ENCODE measurements at regions not wholly inside any gene's neighbourhood (a gene's known extent, or its start where the extent isn't known, plus 50 kb on each side); places are given as distances from the start of the nearest gene placed in this dataset.
"Not testable (repeated sequence)": the region's sequence is repeated elsewhere in the genome, so short reads cannot be mapped to it uniquely, and the experiment has no call there.

GRCh38 chr6:86686496-86686895 lies 250.8 kb upstream of the HTR1E start:
- in situ Hi-C loops (cut with MboI; ENCODE audit: low pct_unique_long_range_greater_than_20kb, low sequenced_read_pairs, unreplicated experiment): no loop called here
- no peak for DNase-seq (ENCODE audit: low spot score)
- no peak for TF ChIP-seq CTCF (IDR thresholded peaks at IDR 0.05; ENCODE audit: extremely low read depth, insufficient read depth, missing control alignments)

- no peak for DNase-seq (ENCODE audit: low spot score)
- TF ChIP-seq CTCF (IDR thresholded peaks at IDR 0.05; ENCODE audit: extremely low read depth, insufficient read depth, missing control alignments): no peak
- in situ Hi-C loops (cut with MboI; ENCODE audit: low pct_unique_long_range_greater_than_20kb, low sequenced_read_pairs, unreplicated experiment): no loop called here
Measured at GRCh38 chr6:86685230-86685797, 252.0 kb upstream of the HTR1E start.

GRCh38 chr6:86683132-86683908 lies 254.0 kb upstream of the HTR1E start:
- in situ Hi-C loops (cut with MboI; ENCODE audit: low pct_unique_long_range_greater_than_20kb, low sequenced_read_pairs, unreplicated experiment): no loop called here
- no peak for TF ChIP-seq CTCF (IDR thresholded peaks at IDR 0.05; ENCODE audit: extremely low read depth, insufficient read depth, missing control alignments)
- DNase-seq (ENCODE audit: low spot score): no peak

- DNase-seq (ENCODE audit: low spot score): no peak
- no peak for TF ChIP-seq CTCF (IDR thresholded peaks at IDR 0.05; ENCODE audit: extremely low read depth, insufficient read depth, missing control alignments)
- in situ Hi-C loops (cut with MboI; ENCODE audit: low pct_unique_long_range_greater_than_20kb, low sequenced_read_pairs, unreplicated experiment): no loop called here
Measured at GRCh38 chr6:86682297-86682696, 255.0 kb upstream of the HTR1E start.

- in situ Hi-C loops (cut with MboI; ENCODE audit: low pct_unique_long_range_greater_than_20kb, low sequenced_read_pairs, unreplicated experiment); DNase-seq (ENCODE audit: low spot score): not testable (repeated sequence)
Measured at GRCh38 chr6:86681140-86681539, 256.2 kb upstream of the HTR1E start.

- DNase-seq (ENCODE audit: low spot score); in situ Hi-C loops (cut with MboI; ENCODE audit: low pct_unique_long_range_greater_than_20kb, low sequenced_read_pairs, unreplicated experiment): not testable (repeated sequence)
Measured at GRCh38 chr6:86672125-86672524, 265.2 kb upstream of the HTR1E start.

GRCh38 chr6:86657192-86657591 lies 280.1 kb upstream of the HTR1E start:
- no peak for TF ChIP-seq CTCF (IDR thresholded peaks at IDR 0.05; ENCODE audit: extremely low read depth, insufficient read depth, missing control alignments)

More at GRCh38 chr6:86657192-86657591, 280.1 kb upstream of the HTR1E start:
- no peak for DNase-seq (ENCODE audit: low spot score)
- in situ Hi-C loops (cut with MboI; ENCODE audit: low pct_unique_long_range_greater_than_20kb, low sequenced_read_pairs, unreplicated experiment): no loop called here
